ENCODE measurements at regions not wholly inside any gene's neighbourhood (a gene's known extent, or its start where the extent isn't known, plus 50 kb on each side); places are given as distances from the start of the nearest gene placed in this dataset.
"Not testable (repeated sequence)": the region's sequence is repeated elsewhere in the genome, so short reads cannot be mapped to it uniquely, and the experiment has no call there.

DNA sequence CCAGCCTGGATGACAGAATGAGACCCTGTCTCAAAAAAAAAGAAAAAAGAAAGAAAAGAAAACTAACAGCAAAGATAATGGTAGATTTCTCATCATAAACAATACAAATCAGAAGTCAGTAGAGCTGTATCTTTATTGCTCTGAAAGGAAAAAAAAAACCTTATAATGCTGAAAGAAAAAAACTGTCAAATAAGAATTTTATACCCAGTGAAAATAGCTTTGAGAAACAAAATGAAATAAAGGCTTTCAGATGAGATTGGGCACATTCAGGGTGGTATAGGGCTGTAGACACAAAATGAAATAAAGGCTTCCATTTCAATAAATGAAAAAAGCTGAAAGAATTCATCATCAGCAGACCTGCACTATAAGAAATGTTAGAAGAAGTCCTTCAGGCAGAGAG lies 105.0 kb upstream of the FOXN3 start:
- no peak for DNase-seq

DNA sequence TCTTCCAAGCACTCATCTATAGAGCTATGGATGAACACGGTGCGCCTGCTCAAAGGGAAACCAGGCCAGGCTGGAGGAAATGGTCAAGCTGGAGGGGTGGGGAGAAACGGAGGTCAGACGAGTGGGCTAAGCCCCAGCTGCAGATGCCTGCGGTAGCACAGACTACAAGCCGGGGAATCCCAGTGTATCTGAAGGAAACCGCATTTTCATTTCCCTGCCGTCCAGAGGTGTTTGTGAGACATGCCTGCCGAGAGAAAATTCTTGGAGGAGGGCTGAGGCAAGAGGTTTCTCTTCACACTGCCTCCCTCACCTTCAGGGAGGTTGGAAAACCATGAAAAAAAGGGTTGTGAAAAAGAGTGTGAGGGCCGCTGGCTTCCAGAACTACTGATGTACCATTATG lies 102.0 kb upstream of the FOXN3 start:
- DNase-seq = no peak

DNA sequence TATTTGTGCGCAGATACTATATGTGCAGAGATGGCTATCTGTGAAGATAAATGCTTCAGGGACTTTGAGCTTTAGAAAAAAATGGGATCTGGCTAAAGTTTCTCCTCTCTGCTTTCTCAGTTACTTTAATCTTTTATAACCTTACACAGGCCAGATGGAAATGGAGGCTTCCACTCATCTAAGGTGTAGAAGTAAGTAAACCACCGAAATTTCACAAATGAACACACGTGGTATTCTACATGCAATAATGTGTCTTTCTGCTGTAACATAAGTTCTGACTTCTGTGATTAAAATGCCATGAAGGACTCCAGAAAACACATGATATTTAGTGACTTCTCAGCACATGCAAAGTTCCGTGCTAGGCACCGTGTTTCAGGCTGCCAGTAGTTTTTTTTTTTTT lies 99.1 kb upstream of the FOXN3 start:
- DNase-seq = no peak

DNA sequence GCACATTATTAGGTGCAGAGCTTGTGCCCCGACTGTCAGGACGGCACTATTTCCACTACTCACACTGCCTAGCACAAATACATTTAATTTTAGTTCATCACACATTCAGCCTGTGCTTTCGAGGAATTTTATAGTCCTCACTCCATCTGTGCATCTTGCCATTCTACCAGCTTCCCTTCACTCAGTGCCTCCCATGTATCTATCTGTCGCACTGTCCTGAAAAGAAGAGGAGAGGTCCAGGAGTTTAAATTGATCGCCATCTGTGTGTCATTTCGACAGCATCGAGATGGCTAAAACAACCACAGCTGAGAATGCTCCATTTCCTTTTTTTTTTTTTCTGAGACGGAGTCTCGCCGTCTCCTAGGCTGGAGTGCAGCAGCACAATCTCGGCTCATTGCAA lies 97.6 kb upstream of the FOXN3 start:
- DNase-seq = no peak

DNA sequence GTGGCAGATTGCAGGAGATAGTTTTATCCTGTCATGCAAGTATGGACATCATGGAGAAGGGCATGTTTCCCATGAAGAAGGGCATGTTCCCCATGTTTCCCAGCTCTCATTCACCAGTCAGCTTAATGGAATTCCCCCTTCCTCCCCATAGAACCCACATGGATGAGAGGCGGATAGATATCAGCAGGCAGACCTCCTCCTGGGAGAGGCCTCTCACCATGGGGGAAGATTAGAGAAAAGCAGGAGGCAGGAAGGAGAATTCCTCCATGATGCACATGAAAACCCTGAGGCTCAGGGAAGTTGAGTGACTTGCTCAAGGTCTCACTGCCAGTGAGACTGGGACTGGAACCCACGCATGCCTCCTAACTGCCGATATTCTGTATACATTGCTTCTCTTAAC lies 92.9 kb upstream of the FOXN3 start:
- no peak for DNase-seq

DNA sequence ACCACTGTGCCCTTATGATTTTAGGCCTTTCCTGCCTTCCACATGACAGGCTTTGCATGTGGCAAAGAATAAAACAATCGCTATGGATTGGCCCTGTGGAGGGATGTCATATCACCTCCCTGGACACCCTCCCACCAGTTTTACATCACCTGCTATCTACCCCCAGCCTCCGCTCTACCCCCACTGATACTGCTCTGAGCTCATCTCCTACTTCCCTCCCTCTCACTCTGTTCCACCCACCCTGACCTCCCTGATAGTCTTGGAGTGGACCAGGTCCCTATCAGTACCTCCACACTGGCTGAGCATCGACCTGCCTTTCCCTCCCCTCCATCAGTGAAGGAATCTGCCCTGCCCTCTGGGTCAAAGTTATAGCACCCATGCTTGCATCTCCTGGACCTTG lies 91.8 kb upstream of the FOXN3 start:
- DNase-seq = no peak

DNA sequence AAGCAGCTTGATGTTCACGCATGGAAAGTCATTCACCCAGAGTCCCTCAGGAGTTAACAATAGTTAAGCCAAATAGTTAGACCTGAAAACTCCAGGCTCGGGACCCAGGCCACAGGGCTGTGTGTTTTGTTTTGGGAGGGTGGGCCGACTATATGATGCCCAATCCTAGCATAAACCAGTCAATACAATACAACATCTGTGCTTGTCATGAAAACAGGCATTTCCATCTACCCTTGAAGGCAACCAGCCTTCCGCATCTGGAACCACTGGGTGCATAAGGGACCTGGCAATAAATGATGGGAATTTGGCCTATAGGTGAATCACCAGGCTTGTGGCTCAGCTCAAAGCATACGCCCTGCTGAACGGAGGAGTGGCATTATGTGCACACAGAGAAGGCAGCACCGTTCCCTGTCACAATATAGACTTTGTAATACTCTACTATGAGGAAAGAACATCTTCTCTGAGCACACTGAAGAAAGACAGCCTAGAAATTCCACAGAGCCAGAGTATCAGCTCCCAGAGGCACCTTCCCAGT lies 91.0 kb upstream of the FOXN3 start:
- no peak for DNase-seq

DNA sequence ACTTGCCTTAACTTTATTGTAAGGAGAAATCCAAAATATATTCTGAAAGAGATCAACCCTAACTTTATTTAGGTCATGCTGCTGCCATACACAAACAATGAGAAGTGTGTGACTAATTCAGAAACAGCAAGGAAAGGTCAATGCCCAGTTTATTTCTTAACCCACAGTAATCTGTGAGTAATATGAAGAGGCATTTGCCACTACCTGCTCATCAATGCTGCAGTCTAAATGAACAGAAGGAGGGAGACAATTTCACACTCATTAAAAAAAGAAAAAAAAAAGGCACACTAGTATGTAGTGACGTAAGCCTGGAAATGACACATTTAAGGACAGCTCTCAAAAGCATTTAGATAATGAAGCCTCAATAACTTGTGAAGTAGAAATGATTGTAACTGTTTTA lies 90.5 kb upstream of the FOXN3 start:
- DNase-seq = no peak

DNA sequence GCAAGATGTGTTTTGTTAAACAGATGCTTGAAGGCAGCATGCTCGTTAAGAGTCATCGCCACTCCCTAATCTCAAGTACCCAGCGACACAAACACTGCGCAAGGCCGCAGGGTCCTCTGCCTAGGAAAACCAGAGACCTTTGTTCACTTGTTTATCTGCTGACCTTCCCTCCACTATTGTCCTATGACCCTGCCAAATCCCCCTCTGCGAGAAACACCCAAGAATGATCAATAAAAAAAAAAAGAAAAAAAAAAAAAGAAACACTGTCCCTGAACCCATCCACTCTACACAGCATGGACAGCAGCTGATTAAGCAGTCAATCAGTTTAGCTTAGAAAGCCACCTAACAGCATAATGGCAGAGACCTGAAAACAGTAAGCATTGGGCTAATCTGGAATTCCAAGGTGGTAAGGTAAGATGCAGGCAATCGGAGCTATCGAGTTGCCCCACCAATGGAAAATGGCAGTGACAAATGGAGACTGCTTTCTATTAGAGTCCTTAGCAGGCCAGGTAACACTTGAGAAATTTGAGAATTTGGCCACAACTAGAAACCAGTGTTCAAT lies 89.9 kb upstream of the FOXN3 start:
- DNase-seq = not testable (repeated sequence)

DNA sequence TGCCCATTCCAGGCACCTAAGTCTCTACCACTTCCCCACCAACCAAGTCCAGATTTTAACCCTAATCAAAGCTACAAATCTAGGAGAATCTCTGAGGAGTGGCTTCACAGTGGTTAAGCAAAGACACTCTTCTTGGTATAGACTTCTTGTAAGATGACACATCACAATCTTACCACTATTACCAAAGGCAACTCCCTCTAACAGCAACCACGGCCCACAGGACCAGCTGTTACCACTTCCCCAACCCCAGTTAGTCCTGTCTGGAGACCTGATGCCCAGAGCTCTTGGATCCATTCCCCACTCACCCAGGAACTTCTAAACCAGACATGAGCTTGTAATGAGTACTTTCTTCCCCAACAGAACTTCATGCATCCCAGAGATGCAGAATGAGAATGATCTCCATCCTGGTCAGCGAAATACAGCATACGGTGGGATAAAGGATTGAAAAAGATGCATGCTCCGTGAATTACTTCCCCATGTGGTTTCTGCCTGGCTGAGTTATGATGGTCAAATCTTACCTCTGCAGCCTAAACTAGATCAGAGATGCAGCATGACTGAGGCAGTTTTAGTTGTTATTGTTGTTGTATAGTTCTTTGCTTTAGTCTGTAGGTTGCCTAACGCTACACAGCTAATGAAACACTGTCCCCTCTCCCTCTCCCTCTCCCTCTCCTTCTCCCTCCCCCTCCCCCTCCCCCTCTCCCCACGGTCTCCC lies 87.7 kb upstream of the FOXN3 start:
- DNase-seq = no peak

DNA sequence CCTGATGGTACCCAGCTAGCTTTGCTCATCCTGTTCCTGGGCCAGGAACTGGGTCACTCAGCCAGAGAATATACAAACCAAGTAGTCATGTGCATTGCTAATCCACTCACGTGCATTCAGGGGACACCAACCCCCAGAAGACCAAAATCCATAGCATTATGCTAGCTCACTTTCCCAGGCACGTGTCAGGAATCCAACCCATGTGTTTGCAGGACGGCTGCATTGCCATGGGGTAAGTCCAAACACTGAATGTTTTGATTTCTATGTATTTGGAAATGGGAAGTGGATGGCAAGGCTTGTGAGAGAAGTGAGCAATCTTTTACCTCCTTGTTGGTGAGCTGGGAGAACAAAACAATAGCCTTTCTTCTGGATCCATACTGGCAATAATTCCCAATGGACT lies 87.1 kb upstream of the FOXN3 start:
- no peak for DNase-seq

DNA sequence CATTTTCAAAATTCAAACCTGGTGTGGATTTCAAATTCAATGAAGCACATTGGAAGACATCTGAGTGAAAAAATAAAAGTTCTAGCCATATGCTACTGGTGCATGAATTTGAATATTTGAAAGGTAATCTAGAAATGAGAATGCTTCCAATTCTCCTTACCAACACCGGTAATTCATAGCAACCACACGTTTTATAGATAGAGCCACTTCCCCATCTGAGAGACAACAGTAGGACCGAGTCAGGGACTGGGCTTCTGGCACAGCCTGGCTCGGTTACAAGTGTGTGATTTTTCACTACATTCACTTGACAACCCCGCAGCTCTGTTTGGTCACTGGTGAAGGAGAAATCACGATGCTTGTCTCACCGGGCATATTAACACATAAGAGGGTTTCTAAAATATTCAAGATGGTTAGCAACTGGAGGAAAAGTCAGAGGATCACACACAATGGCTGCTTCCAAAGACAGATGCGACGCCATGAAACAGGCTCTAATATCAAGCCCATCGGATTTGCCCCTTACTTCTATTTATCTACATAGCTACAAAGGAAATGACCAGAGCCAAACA lies 86.5 kb upstream of the FOXN3 start:
- DNase-seq = no peak

DNA sequence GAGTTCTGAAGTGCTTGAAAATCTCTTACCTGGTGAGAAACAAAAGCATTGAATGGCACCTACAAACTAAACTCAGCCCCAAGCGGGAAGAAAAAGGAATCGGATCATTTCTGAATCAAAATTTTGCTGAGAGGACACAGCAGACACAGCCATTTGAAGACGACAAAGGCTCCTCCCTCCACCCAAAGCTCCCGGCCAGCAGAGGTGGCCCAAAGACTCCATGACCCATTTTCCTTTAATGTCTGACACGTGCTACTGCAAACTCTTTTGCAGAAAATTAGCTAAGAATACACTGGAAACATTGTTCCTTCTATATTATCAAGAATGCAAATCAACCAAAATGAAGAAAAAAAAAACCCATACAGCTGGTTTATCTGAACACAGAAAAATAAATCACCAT lies 85.9 kb upstream of the FOXN3 start:
- DNase-seq = no peak

DNA sequence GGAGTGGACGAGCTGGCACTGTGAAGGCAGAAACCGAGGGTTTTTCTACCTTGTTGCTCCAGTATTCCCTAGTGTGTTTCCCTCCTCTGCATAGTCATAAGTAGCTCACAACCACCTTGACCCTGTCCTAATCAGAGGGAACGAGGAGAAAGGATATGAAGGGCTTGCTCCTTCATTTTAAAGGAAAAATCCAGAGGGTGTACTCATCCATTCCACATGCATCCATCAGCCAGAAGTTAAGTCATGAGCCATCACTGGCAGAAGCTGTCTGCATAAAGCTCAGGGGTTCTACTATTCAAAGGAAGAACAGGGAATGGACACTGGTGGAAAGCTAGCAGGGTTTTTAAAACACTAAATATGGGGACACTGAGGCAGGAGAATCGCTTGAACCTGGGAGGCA lies 84.3 kb upstream of the FOXN3 start:
- DNase-seq = no peak

DNA sequence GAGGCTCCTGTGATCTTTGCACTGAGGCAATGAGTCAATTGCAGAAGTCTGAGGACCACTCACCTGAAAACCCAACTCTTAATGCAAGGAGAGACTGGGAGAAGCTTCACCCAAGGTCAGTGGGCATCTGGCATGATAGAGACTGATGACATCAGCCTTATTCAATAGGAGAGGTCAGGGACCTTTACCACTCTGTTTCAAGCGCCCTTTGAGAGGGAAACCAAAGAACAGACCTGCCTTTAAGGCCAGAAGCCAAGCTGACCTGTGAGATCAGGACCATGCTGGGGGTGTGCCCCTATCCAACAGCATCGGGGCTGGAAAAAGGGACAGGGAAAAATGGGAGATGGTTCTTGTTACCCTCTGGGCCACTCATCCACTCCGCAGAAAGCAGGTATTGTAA lies 83.3 kb upstream of the FOXN3 start:
- no peak for DNase-seq

DNA sequence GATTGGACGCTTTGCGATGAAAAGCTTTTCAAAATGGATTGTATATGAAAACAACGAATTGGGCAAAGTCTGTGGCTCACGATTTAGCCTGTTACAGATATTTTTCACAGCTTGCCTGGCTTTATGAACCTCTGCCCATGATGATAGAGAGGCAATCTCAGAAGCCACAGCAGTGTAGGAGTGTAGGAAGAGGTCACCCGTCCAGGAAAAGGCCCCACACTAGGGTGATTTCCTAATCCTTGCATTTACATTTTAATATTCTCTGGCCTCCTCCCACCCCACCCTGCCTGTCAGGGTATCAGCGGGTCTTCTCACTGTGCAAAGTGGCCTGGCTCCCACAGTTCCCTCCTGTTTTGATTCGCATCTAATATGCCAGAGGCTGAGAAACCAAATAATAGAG lies 81.8 kb upstream of the FOXN3 start:
- no peak for DNase-seq

DNA sequence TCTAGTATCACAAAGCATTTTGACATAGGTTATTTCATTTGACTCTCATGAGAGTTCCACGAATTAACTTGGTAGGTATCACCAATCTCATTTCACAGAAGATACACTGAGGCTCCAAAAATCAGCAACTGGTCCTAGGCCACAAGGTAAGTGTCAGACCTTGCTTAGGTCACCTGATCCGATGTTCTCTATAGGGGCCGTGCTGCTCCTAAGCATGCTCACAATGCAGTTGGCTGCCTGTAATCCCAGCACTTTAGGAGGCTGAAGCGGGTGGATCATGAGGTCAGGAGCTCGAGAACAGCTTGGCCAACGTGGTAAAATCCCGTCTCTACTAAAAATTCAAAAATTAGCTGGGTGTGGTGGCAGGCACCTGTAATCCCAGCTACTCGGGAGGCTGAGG lies 78.7 kb upstream of the FOXN3 start:
- no peak for DNase-seq

DNA sequence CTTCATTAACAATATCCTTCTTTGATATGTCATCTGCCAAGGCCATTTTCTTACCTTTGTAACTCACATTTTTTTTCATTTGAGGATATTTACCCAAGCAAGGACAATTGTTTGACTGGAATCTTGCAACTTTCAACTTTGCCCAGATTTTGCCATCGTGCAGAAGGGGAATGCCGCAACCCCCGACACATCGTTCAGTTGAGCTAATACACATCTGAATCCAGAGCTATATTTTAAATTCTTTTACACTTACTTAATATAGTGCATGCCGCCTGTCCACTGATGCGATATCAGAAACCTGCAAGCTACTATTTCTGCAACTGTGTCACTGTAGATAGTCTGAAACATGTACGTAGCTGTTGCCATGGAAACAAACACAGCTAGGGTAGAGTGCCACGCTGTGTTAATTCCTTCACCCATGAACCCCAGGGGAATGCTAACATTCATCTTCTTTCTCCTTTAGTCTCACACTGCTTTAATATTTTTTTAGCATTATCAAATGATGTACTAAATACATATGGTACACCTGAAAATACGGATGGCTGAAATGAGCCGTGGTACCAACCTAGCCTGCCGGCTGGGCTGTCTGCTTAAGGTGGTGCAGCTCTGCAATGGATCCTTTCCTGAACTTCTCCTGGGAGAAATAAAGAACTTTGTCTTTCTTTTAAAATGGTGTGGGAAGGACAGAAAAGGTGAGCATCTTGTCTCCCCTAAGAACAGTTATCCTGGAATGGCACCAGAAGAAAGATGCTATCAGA lies 77.0 kb upstream of the FOXN3 start:
- DNase-seq = no peak

DNA sequence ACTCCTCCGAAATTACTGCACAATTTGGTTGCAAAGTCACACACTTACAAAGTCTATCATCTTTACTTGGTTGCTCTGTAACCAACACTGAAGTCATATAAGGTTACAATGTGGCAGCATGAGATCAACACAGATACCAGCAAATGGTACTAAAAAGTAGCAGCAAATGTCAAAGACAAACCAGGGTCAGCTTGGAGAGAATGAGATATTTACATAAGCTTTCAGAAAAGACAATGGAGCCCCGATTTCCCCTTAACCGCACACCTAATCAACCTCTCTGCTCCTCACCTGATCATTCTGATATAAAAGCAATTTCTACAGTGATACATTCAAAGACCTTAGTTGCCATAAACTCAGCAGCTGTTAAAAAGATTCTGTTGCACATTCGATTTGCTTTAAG lies 76.4 kb upstream of the FOXN3 start:
- DNase-seq = no peak

DNA sequence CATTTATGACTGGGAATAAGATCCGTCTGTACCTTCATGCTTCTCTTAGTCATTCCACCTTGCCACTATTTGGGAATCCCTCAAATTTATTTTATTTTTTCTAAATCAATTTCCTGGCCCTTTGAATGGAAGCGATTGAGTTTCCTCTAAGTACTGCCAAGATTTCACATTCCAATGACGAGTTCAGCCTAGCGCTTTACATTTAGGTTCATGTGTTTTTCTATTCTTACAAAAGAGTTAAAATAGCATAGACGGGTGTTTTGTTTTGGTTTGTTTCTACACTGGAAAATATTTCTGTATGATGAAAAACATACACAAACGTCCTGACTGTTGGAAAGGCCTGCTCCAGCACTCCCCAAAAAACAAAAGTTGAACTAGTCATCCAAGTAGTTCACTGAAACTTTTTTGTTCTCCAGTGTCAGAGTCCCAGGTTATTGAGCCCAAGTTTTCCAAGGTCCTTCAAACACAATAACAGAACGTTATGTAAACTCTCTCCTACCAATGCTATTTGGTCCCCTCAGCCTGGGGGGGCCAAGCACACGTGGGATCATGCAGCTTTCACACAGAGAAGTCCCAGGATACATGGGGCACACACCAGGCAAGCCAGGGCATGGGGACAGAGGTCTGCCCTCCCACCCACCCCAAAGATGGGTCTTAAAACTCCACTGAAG lies 74.8 kb upstream of the FOXN3 start:
- DNase-seq = no peak

DNA sequence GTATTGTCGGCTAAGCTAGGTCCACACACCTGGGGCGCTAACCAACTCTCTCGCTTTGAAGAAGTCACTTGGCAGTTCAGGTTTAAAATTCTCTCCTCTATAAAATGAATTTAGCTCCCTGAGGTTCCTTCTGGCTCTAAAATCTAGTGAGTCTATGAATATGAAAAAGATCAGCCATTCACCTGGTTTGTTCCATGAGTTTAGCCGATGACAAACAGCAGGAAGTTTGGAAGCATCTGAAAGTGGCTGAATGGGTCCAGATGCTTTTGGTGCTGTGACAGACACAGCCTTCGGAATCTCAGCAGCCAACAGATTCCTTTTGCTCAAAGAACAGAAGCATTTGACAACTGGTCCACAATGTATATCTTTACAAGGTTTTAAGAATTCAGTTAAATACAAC lies 73.4 kb upstream of the FOXN3 start:
- DNase-seq = no peak

DNA sequence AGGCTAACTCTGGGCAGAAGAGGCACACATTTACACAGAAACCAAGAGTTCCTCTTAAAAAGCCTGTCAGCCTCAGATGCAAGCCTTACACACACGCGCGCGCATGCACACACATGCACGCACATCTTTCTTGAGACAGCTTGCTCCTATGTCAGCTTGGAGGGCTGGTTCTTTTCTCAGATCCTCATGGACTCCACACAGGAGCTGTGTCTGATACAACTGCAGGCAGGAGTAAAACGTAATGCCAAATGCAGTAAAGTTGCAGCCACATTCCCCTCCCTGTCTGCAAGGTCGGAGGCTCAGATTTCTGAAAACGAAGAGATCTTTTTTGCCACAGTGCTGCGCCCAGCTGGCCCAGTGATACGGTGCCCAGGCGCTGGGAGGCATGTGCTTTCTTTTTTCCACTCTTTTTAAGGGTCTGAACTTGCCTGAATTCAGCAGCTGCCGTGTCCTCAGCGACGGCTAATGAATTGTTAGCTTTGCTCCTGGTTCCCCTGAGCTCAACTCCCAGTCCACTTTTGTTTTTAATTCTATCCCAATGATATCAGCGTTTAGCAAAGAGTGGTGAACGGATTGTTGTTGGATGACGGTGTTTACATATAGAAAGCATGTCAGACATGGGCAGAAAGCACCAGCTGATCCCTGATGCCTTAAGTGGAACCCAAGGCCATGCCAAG lies 72.9 kb upstream of the FOXN3 start:
- peak; percentile 20 for DNase-seq

Measured in occipital lobe (tissue), 1 donor.